HEK293 (cell line): ENCODE measurements at regions not wholly inside any gene's neighbourhood (a gene's known extent, or its start where the extent isn't known, plus 50 kb on each side); places are given as distances from the start of the nearest gene placed in this dataset.
"Not testable (repeated sequence)": the region's sequence is repeated elsewhere in the genome, so short reads cannot be mapped to it uniquely, and the experiment has no call there.

ENCODE experiments used
- CTCF ChIA-PET: fragments of 350-600 bp; formaldehyde crosslinking; extraction: SDS; loops from one replicate; lab custom pipeline; 2021; ENCODE audit warnings: antibody characterized with exemption; lab: Yijun Ruan, JAX
- POLR2A ChIA-PET: fragments of 300-600 bp; formaldehyde crosslinking; extraction: SDS; loops from one replicate; lab custom pipeline; 2020; ENCODE audit warnings: antibody characterized with exemption, inconsistent platforms; lab: Yijun Ruan, JAX
- H3K27ac ChIP-seq: fragments of 200-500 bp; sonication (Bioruptor generic); 2 replicates; pipeline ENCODE4 v1.5.1; 2014; ENCODE audit warnings: low read depth, low read length, control low read depth, inconsistent platforms; ENCODE audit errors: extremely low read depth
- H3K36me3 ChIP-seq, 2 experiments: fragments of 200-500 bp in 1 of 2; sonication (Bioruptor generic) in 1 of 2; 1 replicate in 1 of 2; 2 replicates in 1 of 2; pipeline ENCODE4 v1.5.1; 2014 to 2017; ENCODE audit warnings: inconsistent platforms in 2 of 2, low read length in 2 of 2; ENCODE audit not compliant: control insufficient read depth in 2 of 2, insufficient read depth in 1 of 2
- H3K4me1 ChIP-seq: fragments of 200-500 bp; sonication (Bioruptor generic); 2 replicates; pipeline ENCODE4 v1.5.1; 2014; ENCODE audit warnings: mild to moderate bottlenecking, low read length, inconsistent platforms; ENCODE audit not compliant: control insufficient read depth, insufficient read depth
- H3K4me3 ChIP-seq: 2 replicates; pipeline ENCODE4 v1.5.1; 2011; ENCODE audit warnings: low read depth, mild to moderate bottlenecking, control low read depth, low read length, moderate library complexity
- H3K9me3 ChIP-seq: fragments of 200-500 bp; sonication (Bioruptor generic); 2 replicates; pipeline ENCODE4 v1.5.1; 2014; ENCODE audit warnings: low read depth, low read length, inconsistent platforms; ENCODE audit not compliant: control insufficient read depth, insufficient read depth
- GLIS1 ChIP-seq: fragments of 450-650 bp; formaldehyde crosslinking; IDR thresholded peaks from 2 replicates; pipeline ENCODE4 v1.5.1; 2016; ENCODE audit warnings: missing biosample characterization, missing genetic modification characterization
- HOXD13 ChIP-seq: sonication (generic); formaldehyde crosslinking; IDR thresholded peaks from 2 replicates; pipeline ENCODE4 v1.8.0; 2022; ENCODE audit warnings: missing genetic modification reagents, borderline replicate concordance
- IKZF3 ChIP-seq: fragments of 450-650 bp; IDR thresholded peaks from 2 replicates; pipeline ENCODE4 v1.5.0; 2018; ENCODE audit warnings: missing biosample characterization, mild to moderate bottlenecking, missing genetic modification characterization, moderate library complexity
- SP7 ChIP-seq: fragments of 450-650 bp; formaldehyde crosslinking; IDR thresholded peaks from 2 replicates; pipeline ENCODE4 v1.5.1; 2016; ENCODE audit warnings: missing biosample characterization, missing genetic modification characterization
- TCF7L2 ChIP-seq: IDR thresholded peaks from 2 replicates; pipeline ENCODE4 v1.6.1; 2011; ENCODE audit warnings: low read depth, mild to moderate bottlenecking, inconsistent platforms, low read length, moderate library complexity, borderline replicate concordance
- ZFP3 ChIP-seq: fragments of 450-650 bp; formaldehyde crosslinking; IDR thresholded peaks from 2 replicates; pipeline ENCODE4 v1.5.1; 2016; ENCODE audit warnings: low read depth, missing biosample characterization, missing genetic modification characterization
- ZFP69B ChIP-seq: fragments of 450-650 bp; formaldehyde crosslinking; IDR thresholded peaks from 2 replicates; pipeline ENCODE4 v1.5.1; 2016; ENCODE audit warnings: missing biosample characterization, missing genetic modification characterization
- ZIC2 ChIP-seq: fragments of 450-650 bp; formaldehyde crosslinking; IDR thresholded peaks from 2 replicates; pipeline ENCODE4 v1.5.1; 2016; ENCODE audit warnings: missing biosample characterization, missing genetic modification characterization
- ZNF146 ChIP-seq: fragments of 450-650 bp; formaldehyde crosslinking; IDR thresholded peaks from 2 replicates; pipeline ENCODE4 v1.5.1; 2016; ENCODE audit warnings: missing biosample characterization, missing genetic modification characterization
- ZNF19 ChIP-seq: fragments of 450-650 bp; formaldehyde crosslinking; IDR thresholded peaks from 2 replicates; pipeline ENCODE4; 2016; ENCODE audit warnings: missing biosample characterization, missing genetic modification characterization, low read depth
- ZNF23 ChIP-seq: fragments of 450-650 bp; formaldehyde crosslinking; IDR thresholded peaks from 2 replicates; pipeline ENCODE4 v1.5.1; 2016; ENCODE audit warnings: missing biosample characterization, missing genetic modification characterization, borderline replicate concordance
- ZNF404 ChIP-seq: fragments of 450-650 bp; formaldehyde crosslinking; IDR thresholded peaks from 2 replicates; pipeline ENCODE4 v1.5.1; 2017; ENCODE audit warnings: missing biosample characterization, missing genetic modification characterization
- ZNF416 ChIP-seq: fragments of 450-650 bp; formaldehyde crosslinking; IDR thresholded peaks from 2 replicates; pipeline ENCODE4 v1.5.1; 2016; ENCODE audit warnings: missing biosample characterization, missing genetic modification characterization
- ZNF433 ChIP-seq: fragments of 450-650 bp; formaldehyde crosslinking; IDR thresholded peaks from 2 replicates; pipeline ENCODE4 v1.5.1; 2016; ENCODE audit warnings: missing biosample characterization, missing genetic modification characterization, low read depth
- ZNF600 ChIP-seq: fragments of 450-650 bp; formaldehyde crosslinking; IDR thresholded peaks from 2 replicates; pipeline ENCODE4 v1.5.1; 2016; ENCODE audit warnings: missing biosample characterization, missing genetic modification characterization
- ZNF670 ChIP-seq: fragments of 450-650 bp; formaldehyde crosslinking; IDR thresholded peaks from 2 replicates; pipeline ENCODE4 v1.5.1; 2016; ENCODE audit warnings: missing biosample characterization, missing genetic modification characterization, low read depth
- ZNF701 ChIP-seq: fragments of 450-650 bp; formaldehyde crosslinking; IDR thresholded peaks from 2 replicates; pipeline ENCODE4 v1.5.1; 2016; ENCODE audit warnings: missing biosample characterization, missing genetic modification characterization
- ZNF76 ChIP-seq: fragments of 450-650 bp; formaldehyde crosslinking; IDR thresholded peaks from 2 replicates; pipeline ENCODE4; 2016; ENCODE audit warnings: low read depth, missing biosample characterization, missing genetic modification characterization, borderline replicate concordance
- ZSCAN23 ChIP-seq: fragments of 450-650 bp; formaldehyde crosslinking; IDR thresholded peaks from 2 replicates; pipeline ENCODE4 v1.5.1; 2016; ENCODE audit warnings: missing biosample characterization, missing genetic modification characterization
- ZSCAN4 ChIP-seq: fragments of 450-650 bp; formaldehyde crosslinking; IDR thresholded peaks from 2 replicates; pipeline ENCODE4 v1.5.1; 2017; ENCODE audit warnings: missing biosample characterization, missing genetic modification characterization
- TF ChIP-seq, protein P1 (sequence below): fragments of 450-650 bp; formaldehyde crosslinking; IDR thresholded peaks from 2 replicates; pipeline ENCODE4 v1.5.1; 2016; ENCODE audit warnings: missing biosample characterization, missing genetic modification characterization
- TF ChIP-seq, protein P2 (sequence below): IDR thresholded peaks from 2 replicates; pipeline ENCODE4 v1.6.1; 2011; ENCODE audit warnings: mild to moderate bottlenecking, low read depth, low read length, borderline replicate concordance

DNA sequence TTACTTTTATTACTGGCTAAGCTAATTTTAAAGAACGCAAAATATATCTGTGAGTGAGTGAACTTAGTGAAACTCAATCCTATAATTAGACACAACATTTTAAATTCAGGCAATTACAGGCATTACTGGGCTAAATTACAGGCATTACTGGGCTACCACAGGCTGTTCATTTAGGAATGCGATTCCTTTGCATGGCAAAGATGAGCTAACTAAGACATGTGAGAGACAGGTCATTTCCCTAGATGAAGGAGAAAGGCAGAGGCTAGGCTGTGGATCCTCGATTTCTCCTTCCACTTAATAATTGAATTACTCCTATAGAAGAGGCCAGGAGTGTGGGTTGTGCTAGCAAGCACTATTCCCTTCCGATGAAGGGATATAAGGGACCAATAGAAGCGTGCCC lies 429.4 kb upstream of the LMO3 start:
- no peaks in the 10 kb centered on the region for H3K4me1 ChIP-seq
- ChIA-PET POLR2A (no interaction called here), CTCF (interaction anchor here (0.6 kb wide), 1 partner anchor 1553 kb away, joined by 3 read pairs; no protein-coding TSS in a partner anchor)
- no peaks in the 10 kb centered on the region for H3K36me3 ChIP-seq
- TF ChIP-seq GLIS1 (tag by site-specific recombination) (no peak), ZNF701 (tag by site-specific recombination) (no peak), ZNF416 (no peak)
- TF ChIP-seq, protein P1, sequence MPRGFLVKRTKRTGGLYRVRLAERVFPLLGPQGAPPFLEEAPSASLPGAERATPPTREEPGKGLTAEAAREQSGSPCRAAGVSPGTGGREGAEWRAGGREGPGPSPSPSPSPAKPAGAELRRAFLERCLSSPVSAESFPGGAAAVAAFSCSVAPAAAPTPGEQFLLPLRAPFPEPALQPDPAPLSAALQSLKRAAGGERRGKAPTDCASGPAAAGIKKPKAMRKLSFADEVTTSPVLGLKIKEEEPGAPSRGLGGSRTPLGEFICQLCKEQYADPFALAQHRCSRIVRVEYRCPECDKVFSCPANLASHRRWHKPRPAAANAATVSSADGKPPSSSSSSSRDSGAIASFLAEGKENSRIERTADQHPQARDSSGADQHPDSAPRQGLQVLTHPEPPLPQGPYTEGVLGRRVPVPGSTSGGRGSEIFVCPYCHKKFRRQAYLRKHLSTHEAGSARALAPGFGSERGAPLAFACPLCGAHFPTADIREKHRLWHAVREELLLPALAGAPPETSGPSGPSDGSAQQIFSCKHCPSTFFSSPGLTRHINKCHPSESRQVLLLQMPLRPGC = no peak
- TF ChIP-seq, protein P2, sequence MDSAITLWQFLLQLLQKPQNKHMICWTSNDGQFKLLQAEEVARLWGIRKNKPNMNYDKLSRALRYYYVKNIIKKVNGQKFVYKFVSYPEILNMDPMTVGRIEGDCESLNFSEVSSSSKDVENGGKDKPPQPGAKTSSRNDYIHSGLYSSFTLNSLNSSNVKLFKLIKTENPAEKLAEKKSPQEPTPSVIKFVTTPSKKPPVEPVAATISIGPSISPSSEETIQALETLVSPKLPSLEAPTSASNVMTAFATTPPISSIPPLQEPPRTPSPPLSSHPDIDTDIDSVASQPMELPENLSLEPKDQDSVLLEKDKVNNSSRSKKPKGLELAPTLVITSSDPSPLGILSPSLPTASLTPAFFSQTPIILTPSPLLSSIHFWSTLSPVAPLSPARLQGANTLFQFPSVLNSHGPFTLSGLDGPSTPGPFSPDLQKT = no peak
- no peak overlapping the region for H3K27ac ChIP-seq
- no peaks in the 10 kb centered on the region for H3K9me3 ChIP-seq
- no peak overlapping the region for H3K4me3 ChIP-seq

DNA sequence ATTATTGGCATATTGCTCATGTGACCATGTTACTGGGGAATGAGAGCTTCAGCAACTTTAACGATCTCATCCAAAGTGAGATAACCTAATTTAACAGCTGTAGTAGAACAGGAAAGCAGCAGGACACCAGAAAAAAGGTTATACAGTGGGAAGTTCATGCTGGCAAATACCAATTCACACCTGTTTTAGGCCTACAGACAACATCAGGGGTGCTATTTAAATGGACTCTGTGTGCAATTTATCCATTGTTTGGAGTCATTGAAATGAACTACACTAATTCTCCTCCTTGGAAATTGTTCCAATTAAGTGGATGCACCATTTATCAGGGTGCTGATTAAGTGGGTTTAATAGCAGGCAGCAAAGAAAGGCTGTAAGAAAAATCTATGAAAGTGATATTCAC lies 424.4 kb upstream of the LMO3 start:
- H3K9me3 ChIP-seq = no peaks in the 10 kb centered on the region
- CTCF ChIA-PET = no interaction called here
- H3K36me3 ChIP-seq = no peaks in the 10 kb centered on the region
- H3K4me3 ChIP-seq = no peak overlapping the region
- no peak for TF ChIP-seq ZNF600 (tag by site-specific recombination)
- TF ChIP-seq ZFP3 (tag by site-specific recombination) = no peak
- TF ChIP-seq ZNF19 (tag by site-specific recombination) = no peak
- TF ChIP-seq ZNF76 (tag by site-specific recombination) = no peak
- TF ChIP-seq, protein P2 = no peak
- no peak for TF ChIP-seq ZNF146
- TF ChIP-seq ZNF23 (tag by site-specific recombination) = no peak
- no peak for TF ChIP-seq IKZF3 (tag by site-specific recombination)
- TF ChIP-seq HOXD13 = no peak
- no peaks in the 10 kb centered on the region for H3K4me1 ChIP-seq
- POLR2A ChIA-PET = no interaction called here
- no peak overlapping the region for H3K27ac ChIP-seq

DNA sequence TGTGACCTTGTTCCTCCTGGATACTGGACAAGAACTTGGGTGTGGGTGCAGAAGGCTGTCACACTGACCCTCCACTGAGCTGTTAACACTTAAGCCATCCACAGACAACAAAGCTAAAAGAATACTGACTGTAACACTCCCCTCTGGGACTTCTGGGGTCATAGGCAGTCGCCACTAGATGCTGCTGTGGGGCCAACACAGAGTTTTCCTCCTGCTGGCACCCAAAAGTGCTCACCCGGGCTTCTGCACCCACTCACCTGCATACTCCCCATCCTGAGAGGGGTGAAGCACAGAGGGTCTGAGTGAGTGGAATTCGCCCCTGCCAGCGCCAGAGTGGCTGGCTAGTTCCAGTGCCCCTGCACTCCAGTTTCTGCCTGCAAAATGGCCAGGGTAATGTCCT lies 422.4 kb upstream of the LMO3 start:
- Histone ChIP-seq H3K9me3 (no peaks in the 10 kb centered on the region), H3K27ac (no peak overlapping the region), H3K4me3 (no peak overlapping the region), H3K36me3 (no peaks in the 10 kb centered on the region), H3K4me1 (no peaks in the 10 kb centered on the region)
- ChIA-PET POLR2A (no interaction called here), CTCF (interaction anchor here (0.6 kb wide), 1 partner anchor 101 kb away, joined by 3 read pairs; no protein-coding TSS in a partner anchor)
- TF ChIP-seq GLIS1 (tag by site-specific recombination) = no peak
- no peak for TF ChIP-seq TCF7L2
- TF ChIP-seq ZNF433 (tag by site-specific recombination) = no peak
- no peak for TF ChIP-seq ZSCAN4 (tag by site-specific recombination)
- no peak for TF ChIP-seq ZSCAN23 (tag by site-specific recombination)
- TF ChIP-seq ZNF404 (tag by site-specific recombination) = no peak
- no peak for TF ChIP-seq SP7 (tag by site-specific recombination)
- TF ChIP-seq ZIC2 (tag by site-specific recombination) = no peak
- no peak for TF ChIP-seq ZNF670
- TF ChIP-seq ZFP69B (tag by site-specific recombination) = no peak

- H3K4me1 ChIP-seq, H3K36me3 ChIP-seq, H3K4me3 ChIP-seq, POLR2A ChIA-PET, H3K9me3 ChIP-seq, CTCF ChIA-PET, H3K27ac ChIP-seq: not testable (repeated sequence)
Observed at GRCh38 chr12:17025424-17025823, 419.5 kb upstream of the LMO3 start.
